ENCODE measurements at regions not wholly inside any gene's neighbourhood (a gene's known extent, or its start where the extent isn't known, plus 50 kb on each side); places are given as distances from the start of the nearest gene placed in this dataset.
"Not testable (repeated sequence)": the region's sequence is repeated elsewhere in the genome, so short reads cannot be mapped to it uniquely, and the experiment has no call there.

DNA sequence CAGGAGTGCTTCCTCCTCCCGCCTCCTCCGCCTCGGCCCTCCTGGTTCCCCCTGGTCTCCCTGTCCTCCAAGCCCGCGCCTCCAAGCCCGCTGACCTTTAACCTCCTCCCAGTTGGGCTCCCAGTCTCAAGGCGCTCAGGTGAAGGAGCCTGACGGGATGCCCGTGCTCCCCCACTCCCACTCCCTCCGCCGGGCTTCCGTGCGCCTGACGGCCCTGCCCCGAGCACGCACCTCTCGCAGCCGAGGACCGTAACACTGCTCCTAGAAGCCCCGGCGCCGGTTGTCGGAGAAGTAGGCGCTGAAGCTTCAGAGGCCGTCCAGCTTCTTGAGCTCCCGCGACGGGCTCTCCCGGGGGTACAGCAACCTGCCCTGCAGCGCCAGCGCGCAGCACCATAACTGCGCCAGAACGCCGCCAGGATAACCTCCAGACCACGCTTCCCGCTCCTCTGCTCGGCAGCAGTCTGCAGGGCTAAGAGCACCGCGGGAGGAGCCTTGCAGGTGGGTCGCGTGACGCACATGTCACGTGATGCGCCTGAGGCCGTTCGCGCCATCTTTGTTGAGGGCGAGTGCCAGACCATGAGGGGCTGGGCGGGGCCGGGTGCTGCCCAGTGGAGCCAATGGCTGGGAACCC, 71.0 kb upstream of the ZNF479 start:
- H3K79me2 ChIP-seq (ENCODE audit: insufficient read depth) = no peaks in the 10 kb centered on the region
- TF ChIP-seq, protein P1, sequence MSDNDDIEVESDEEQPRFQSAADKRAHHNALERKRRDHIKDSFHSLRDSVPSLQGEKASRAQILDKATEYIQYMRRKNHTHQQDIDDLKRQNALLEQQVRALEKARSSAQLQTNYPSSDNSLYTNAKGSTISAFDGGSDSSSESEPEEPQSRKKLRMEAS (IDR thresholded peaks at IDR 0.05; ENCODE audit: low read depth) = no peak
- TF ChIP-seq, protein P2, sequence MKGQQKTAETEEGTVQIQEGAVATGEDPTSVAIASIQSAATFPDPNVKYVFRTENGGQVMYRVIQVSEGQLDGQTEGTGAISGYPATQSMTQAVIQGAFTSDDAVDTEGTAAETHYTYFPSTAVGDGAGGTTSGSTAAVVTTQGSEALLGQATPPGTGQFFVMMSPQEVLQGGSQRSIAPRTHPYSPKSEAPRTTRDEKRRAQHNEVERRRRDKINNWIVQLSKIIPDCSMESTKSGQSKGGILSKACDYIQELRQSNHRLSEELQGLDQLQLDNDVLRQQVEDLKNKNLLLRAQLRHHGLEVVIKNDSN (IDR thresholded peaks at IDR 0.05; ENCODE audit: borderline replicate concordance, low read depth) = peak; percentile 23; the same call in 1 of the 2 replicates
- no peaks in the 10 kb centered on the region for H3F3A ChIP-seq (replicated peaks; ENCODE audit: insufficient read depth)
- H2AFZ ChIP-seq (ENCODE audit: low read depth) = no peak overlapping the region
- H3K4me1 ChIP-seq (ENCODE audit: control insufficient read depth in 1 of 2, insufficient read depth in 2 of 2, low read depth in 1 of 2, low read length in 1 of 2) = no peaks in the 10 kb centered on the region
- POLR2A ChIA-PET = no interaction called here
- H4K20me1 ChIP-seq (ENCODE audit: insufficient read depth) = no peaks in the 10 kb centered on the region
- H3K9ac ChIP-seq = no peak overlapping the region
- H3K4me3 ChIP-seq (ENCODE audit: low read depth in 2 of 2, low read length in 1 of 2) = no peak overlapping the region
- DNase-seq = peak; percentile 33
- H3K27ac ChIP-seq (ENCODE audit: low read depth in 2 of 2, low read length in 1 of 2) = no peak overlapping the region
- no peaks in the 10 kb centered on the region for H3K36me3 ChIP-seq (replicated peaks in 1 of 2; ENCODE audit: control insufficient read depth in 1 of 2, insufficient read depth in 2 of 2, low read length in 1 of 2)
- H3K27me3 ChIP-seq (ENCODE audit: insufficient read depth) = no peaks in the 10 kb centered on the region
- 16% methylated on average over 44 of the region's 51 CpGs for WGBS (ENCODE audit: low lambda C conversion rate)
- H3K9me3 ChIP-seq = no peaks in the 10 kb centered on the region
- no peaks in the 10 kb centered on the region for H3K9me2 ChIP-seq
- no peak overlapping the region for H3K4me2 ChIP-seq
- CTCF ChIA-PET = no interaction called here

DNA sequence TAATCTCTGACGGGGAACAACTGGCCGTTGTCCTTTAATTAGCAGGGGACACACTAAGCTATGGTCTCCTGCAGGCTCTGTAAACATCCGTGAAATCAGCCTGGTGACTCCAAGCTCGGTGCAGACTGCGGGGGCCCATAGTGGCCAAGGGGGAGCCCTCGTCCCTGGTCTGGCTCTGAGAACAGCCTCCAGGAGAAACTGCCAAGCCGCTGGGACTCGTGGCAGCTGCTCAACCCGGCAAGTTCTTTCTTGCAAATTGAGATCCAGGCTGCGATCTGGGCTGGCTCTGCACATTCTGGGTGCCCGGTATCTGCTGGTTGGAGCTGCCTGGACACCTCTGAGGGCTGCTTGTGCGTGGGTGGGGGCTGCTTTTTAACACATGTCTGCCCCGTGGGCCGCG, 71.6 kb upstream of the ZNF479 start:
- POLR2A ChIA-PET; H4K20me1 ChIP-seq (ENCODE audit: insufficient read depth); H3K79me2 ChIP-seq (ENCODE audit: insufficient read depth); DNase-seq; H3K27ac ChIP-seq (ENCODE audit: low read depth in 2 of 2, low read length in 1 of 2); H3K4me3 ChIP-seq (ENCODE audit: low read depth in 2 of 2, low read length in 1 of 2); H3K4me1 ChIP-seq (ENCODE audit: control insufficient read depth in 1 of 2, insufficient read depth in 2 of 2, low read depth in 1 of 2, low read length in 1 of 2); H3K36me3 ChIP-seq (replicated peaks in 1 of 2; ENCODE audit: control insufficient read depth in 1 of 2, insufficient read depth in 2 of 2, low read length in 1 of 2); H2AFZ ChIP-seq (ENCODE audit: low read depth); CTCF ChIA-PET; H3F3A ChIP-seq (replicated peaks; ENCODE audit: insufficient read depth); H3K9ac ChIP-seq; H3K4me2 ChIP-seq; H3K9me2 ChIP-seq; H3K9me3 ChIP-seq; H3K27me3 ChIP-seq (ENCODE audit: insufficient read depth): not testable (repeated sequence)
- WGBS (ENCODE audit: low lambda C conversion rate) = 9% methylated on average over 9 of the region's 15 CpGs

DNA sequence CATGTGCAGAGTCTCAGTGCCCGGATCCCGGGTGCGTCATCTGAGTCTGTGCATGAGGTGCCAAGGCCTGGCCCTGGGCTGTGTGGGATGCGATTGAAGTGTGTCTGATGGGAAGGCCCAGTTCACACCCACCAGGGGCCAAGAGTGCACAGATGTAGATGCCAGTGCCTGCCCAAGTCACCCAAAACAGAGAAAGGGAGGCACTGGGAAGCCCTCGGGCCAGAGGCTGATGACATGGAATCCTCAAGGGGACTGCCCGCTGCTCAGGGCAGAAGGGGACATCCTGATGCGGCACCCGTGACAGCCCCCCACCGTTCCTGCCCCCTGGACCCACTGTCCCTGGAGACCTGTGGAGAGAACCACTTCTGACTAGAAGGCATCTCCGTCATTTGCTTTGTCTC, 72.2 kb upstream of the ZNF479 start:
- no peak for DNase-seq
- Histone ChIP-seq H3K9me3 (no peaks in the 10 kb centered on the region), H3F3A (replicated peaks; ENCODE audit: insufficient read depth) (no peaks in the 10 kb centered on the region), H3K4me2 (no peak overlapping the region), H3K27me3 (ENCODE audit: insufficient read depth) (no peaks in the 10 kb centered on the region), H3K9me2 (no peaks in the 10 kb centered on the region), H3K4me1 (ENCODE audit: control insufficient read depth in 1 of 2, insufficient read depth in 2 of 2, low read depth in 1 of 2, low read length in 1 of 2) (no peaks in the 10 kb centered on the region), H3K4me3 (ENCODE audit: low read depth in 2 of 2, low read length in 1 of 2) (no peak overlapping the region), H3K27ac (ENCODE audit: low read depth in 2 of 2, low read length in 1 of 2) (no peak overlapping the region), H4K20me1 (ENCODE audit: insufficient read depth) (no peaks in the 10 kb centered on the region), H2AFZ (ENCODE audit: low read depth) (no peak overlapping the region), H3K9ac (no peak overlapping the region), H3K79me2 (ENCODE audit: insufficient read depth) (no peaks in the 10 kb centered on the region), H3K36me3 (replicated peaks in 1 of 2; ENCODE audit: control insufficient read depth in 1 of 2, insufficient read depth in 2 of 2, low read length in 1 of 2) (no peaks in the 10 kb centered on the region)
- TF ChIP-seq GATA2 (CRISPR knock-in tag; IDR thresholded peaks at IDR 0.05) (no peak), RFX5 (IDR thresholded peaks at IDR 0.05; ENCODE audit: low read length) (no peak), RAD21 (IDR thresholded peaks at IDR 0.05; ENCODE audit: low read length) (no peak), GABPA (IDR thresholded peaks at IDR 0.05; ENCODE audit: low read depth) (no peak), SMC3 (IDR thresholded peaks at IDR 0.05; ENCODE audit: low read depth, low read length) (no peak), NFIC (IDR thresholded peaks at IDR 0.05; ENCODE audit: borderline replicate concordance) (no peak)
- WGBS (ENCODE audit: low lambda C conversion rate) = 12% methylated on average over 7 of the region's 10 CpGs
- ChIA-PET CTCF (no interaction called here), POLR2A (no interaction called here)
